ENCODE measurements at regions not wholly inside any gene's neighbourhood (a gene's known extent, or its start where the extent isn't known, plus 50 kb on each side); places are given as distances from the start of the nearest gene placed in this dataset.

DNA sequence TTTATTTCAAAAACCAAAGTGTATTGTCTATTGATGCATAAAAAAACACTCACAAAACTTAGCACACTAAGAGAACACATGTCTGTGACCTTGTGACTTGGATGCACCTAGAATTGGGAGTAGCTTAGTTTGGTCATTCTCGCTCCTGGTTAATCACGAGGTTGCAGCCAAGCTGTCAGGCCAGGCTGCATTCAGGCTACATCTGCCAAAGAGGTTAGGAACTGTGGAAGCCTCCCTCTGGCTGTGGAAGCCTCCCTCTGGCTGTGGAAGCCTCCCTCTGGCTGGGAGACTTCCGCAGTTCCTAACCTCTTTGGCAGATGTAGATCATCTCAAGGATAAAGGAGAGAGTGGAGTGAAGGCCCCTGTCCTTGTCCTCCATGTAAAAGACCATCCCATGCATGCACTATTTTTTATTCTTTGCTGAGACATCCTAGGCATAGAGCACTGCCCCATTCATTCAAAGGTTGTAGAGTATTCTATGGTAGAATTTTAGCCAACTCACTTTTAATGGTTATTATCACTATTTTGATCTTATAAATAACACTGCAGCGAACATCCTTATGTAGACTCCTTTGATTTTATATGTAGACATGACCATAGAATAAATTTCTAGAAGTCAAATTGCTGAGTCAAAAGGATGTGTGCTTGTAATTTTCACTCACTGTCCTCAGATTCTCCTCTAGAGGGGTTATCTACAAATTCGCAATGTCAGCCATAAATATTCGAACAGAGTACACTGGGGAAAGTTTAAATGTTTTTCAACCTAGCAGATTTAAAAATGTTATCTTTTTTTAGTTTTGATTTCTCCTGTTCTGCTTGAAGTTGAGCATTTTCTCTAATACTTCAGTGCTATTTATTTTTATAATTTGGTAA, 63.0 kb upstream of the IGLL5 start:
- DNase-seq: no peak

- DNase-seq: no peak
These were observed 62.4 kb upstream of the IGLL5 start for GRCh38 chr22:22825213-22825593.

DNA sequence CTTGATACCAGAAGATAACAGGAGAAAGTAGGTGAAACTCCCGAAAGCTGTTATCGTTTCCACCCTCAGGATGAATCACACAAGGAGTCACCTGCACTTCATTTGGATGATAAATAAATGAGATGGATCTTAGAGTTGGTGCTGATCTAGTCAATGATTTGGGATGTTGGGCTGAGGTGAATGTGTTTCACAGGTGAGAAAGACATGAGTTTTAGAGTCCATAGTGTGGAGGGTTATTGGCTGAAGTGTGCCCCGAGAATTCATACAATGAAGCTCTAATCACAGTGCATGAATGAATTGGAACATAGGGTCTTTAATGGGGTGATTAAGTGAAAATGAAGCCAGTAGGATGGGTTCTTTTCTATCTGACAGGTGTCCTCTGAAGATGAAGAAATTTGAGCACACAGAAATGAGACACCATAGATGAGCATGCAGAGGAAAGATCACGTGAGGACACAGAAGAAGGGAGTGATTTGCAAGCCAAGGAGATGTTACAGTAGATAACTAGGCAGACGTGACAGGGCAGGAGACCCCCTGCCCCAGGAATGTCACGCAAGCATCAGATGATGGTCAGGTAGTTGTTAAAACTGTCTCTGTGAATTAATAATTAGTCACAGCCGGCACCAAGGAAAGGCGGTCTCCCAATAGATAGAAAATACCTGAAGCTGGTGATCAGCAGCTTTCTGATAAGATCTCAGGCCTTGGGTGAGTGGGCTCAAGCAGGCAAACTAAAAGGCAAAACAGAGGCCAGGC, 60.3 kb upstream of the IGLL5 start:
- DNase-seq: no peak

GRCh38 chr22:22830193-22830592, 57.4 kb upstream of the IGLL5 start:
- no peak for DNase-seq

DNA sequence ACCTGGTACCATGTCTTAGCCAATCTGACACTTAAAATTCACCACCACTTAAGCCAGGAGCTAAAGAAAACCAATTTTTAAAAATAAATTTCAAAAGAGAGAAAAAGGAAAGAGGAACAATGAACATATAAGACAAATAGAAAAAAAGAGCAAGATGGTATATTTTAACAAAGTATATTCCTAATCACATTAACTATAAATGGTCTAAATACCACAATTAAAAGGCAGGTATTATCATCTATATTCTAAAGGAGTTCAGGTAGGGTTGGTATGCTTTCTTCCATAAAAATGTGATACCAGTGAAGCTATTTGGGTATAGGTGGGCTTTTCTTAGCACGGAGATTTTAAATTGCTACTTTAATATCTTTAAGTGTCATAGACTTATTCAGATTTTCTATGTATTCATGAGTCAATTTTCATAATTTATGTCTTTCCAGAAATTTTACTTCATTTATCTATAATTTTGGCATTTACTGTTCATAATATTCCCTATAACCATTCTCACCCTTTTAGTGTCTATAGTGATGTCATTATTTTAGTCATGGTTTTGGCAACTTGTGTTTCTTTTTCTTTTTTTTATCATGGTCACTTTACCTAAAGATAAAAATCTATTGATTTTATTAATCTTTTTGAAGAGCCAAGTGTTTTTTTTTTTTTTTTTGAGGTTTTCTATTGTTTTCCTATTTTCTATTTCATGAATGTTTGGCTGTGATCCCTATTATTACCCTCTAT, 56.5 kb upstream of the IGLL5 start:
- DNase-seq: no peak

DNA sequence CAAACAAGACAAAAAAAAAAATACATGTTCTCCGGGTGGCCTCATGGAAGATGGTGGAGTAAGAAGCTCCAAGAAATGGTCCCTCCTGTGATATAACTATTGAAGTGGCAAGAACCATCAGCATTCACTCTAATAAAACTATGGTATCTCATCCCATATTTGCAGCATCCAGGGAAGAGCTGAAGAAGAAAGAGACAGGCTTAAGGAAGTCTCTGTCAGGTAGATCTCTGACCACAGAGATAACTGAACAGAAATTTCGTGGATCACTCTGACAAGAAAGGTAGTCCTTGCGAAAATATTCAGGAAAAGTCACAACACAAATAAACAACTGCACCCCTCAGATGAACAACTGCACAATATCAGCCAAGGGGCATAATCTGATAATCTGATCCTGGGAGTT, 54.6 kb upstream of the IGLL5 start:
- no peak for DNase-seq

GRCh38 chr22:22833488-22833887, 54.1 kb upstream of the IGLL5 start:
- no peak for DNase-seq

- no peak for DNase-seq
These were observed 53.4 kb upstream of the IGLL5 start for GRCh38 chr22:22834204-22834603.

DNA sequence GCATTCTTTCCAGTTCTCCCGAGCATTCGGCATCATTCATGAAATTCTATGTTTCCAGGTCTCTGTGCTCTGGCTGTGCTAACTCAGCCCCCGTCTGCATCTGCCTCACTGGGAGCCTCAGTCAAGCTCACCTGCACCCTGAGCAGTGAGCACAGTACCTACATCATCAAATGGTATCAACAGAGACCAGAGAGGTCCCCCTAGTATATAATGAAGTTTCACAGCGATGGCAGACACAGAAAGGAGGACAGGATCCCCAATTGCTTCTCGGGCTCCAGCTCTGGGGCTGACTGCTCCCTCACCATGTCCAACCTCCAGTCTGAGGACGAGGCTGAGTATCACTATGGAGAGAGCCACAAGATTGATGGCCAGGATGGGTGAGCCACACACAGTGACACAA, 52.8 kb upstream of the IGLL5 start:
- no peak for DNase-seq

GRCh38 chr22:22835242-22835641, 52.4 kb upstream of the IGLL5 start:
- no peak for DNase-seq

DNA sequence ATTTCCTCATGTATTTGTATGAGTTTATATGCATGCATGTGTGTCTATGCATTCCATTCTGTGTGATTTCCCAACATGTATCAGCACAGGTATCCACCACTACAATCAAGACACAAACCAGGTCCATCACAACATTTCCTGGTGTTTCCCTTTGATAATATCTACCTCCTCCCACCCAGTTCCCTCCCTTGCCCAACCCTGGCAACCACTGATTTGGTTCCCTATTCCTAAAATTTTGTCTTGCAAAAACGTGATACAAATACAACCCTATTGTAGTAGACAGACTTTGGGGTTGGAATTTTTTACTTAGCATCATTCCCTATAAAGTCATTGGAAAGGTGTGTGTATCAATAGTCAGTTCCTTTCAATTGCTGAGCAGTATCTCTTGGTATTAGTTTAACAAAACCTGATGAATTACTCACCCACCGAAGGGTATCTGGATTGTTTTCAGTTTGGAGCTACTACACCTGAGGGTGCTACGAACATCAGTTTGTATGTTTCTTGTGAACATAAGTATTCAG, 51.8 kb upstream of the IGLL5 start:
- no peak for DNase-seq

- DNase-seq: no peak
These were observed 51.0 kb upstream of the IGLL5 start for GRCh38 chr22:22836635-22837034.

Measured in hippocampal formation (tissue), 2 donors.